ENCODE measurements at regions not wholly inside any gene's neighbourhood (a gene's known extent, or its start where the extent isn't known, plus 50 kb on each side); places are given as distances from the start of the nearest gene placed in this dataset.
A peak's percentile ranks its signal among the peaks of the same experiment; 100 is the strongest.

GRCh38 chr18:75897386-75897785 is 469.9 kb upstream of the SMIM21 start:
- ATAC-seq = no peak

GRCh38 chr18:75896865-75897264 is 469.4 kb upstream of the SMIM21 start:
- ATAC-seq = no peak

GRCh38 chr18:75895135-75895534 is 467.6 kb upstream of the SMIM21 start:
- no peak for ATAC-seq

GRCh38 chr18:75884728-75885127 is 457.2 kb upstream of the SMIM21 start:
- no peak for ATAC-seq

GRCh38 chr18:75880925-75881504 is 453.5 kb upstream of the SMIM21 start:
- ATAC-seq = peak; percentile 20

- ATAC-seq = no peak
Measured at GRCh38 chr18:75880266-75880665, 452.8 kb upstream of the SMIM21 start.

- no peak for ATAC-seq
Measured at GRCh38 chr18:75879196-75879595, 451.7 kb upstream of the SMIM21 start.

GRCh38 chr18:75875559-75875958 is 448.1 kb upstream of the SMIM21 start:
- no peak for ATAC-seq

- no peak for ATAC-seq
Measured at GRCh38 chr18:75874401-75875089, 447.0 kb upstream of the SMIM21 start.

GRCh38 chr18:75871596-75871995 is 444.1 kb upstream of the SMIM21 start:
- no peak for ATAC-seq

- ATAC-seq = no peak
Measured at GRCh38 chr18:75869162-75869561, 441.7 kb upstream of the SMIM21 start.

- ATAC-seq = no peak
Measured at GRCh38 chr18:75868031-75868430, 440.5 kb upstream of the SMIM21 start.

- ATAC-seq = no peak
Measured at GRCh38 chr18:75865639-75866038, 438.1 kb upstream of the SMIM21 start.

GRCh38 chr18:75864816-75865215 is 437.3 kb upstream of the SMIM21 start:
- no peak for ATAC-seq

- ATAC-seq = no peak
Measured at GRCh38 chr18:75863696-75864095, 436.2 kb upstream of the SMIM21 start.

- ATAC-seq = no peak
Measured at GRCh38 chr18:75862458-75862857, 435.0 kb upstream of the SMIM21 start.

GRCh38 chr18:75860166-75860565 is 432.7 kb upstream of the SMIM21 start:
- no peak for ATAC-seq

GRCh38 chr18:75859533-75859932 is 432.0 kb upstream of the SMIM21 start:
- ATAC-seq = no peak

GRCh38 chr18:75858754-75859153 is 431.3 kb upstream of the SMIM21 start:
- ATAC-seq = no peak

- no peak for ATAC-seq
Measured at GRCh38 chr18:75857558-75857957, 430.1 kb upstream of the SMIM21 start.

- ATAC-seq = no peak
Measured at GRCh38 chr18:75854808-75855207, 427.3 kb upstream of the SMIM21 start.

GRCh38 chr18:75854174-75854573 is 426.7 kb upstream of the SMIM21 start:
- no peak for ATAC-seq

- no peak for ATAC-seq
Measured at GRCh38 chr18:75846321-75846720, 418.8 kb upstream of the SMIM21 start.

- no peak for ATAC-seq
Measured at GRCh38 chr18:75845413-75845812, 417.9 kb upstream of the SMIM21 start.

GRCh38 chr18:75844146-75844545 is 416.6 kb upstream of the SMIM21 start:
- ATAC-seq = no peak

Data from esophagus mucosa (tissue), 1 donor.